ENCODE measurements at regions not wholly inside any gene's neighbourhood (a gene's known extent, or its start where the extent isn't known, plus 50 kb on each side); places are given as distances from the start of the nearest gene placed in this dataset.

GRCh38 chr5:161235569-161235968, 311.0 kb downstream of the GABRB2 start:
- H3K4me3 ChIP-seq, result no peak overlapping the region
- no peak overlapping the region for H3K27ac ChIP-seq

- H3K27ac ChIP-seq, result no peak overlapping the region
- no peak overlapping the region for H3K4me3 ChIP-seq
Observed at GRCh38 chr5:161233553-161233952, 313.0 kb downstream of the GABRB2 start.

GRCh38 chr5:161230221-161230620, 316.3 kb downstream of the GABRB2 start:
- no peak overlapping the region for H3K27ac ChIP-seq
- no peak overlapping the region for H3K4me3 ChIP-seq

- H3K4me3 ChIP-seq, result no peak overlapping the region
- H3K27ac ChIP-seq, result no peak overlapping the region
Observed at GRCh38 chr5:161219816-161220215, 326.7 kb downstream of the GABRB2 start.

- Histone ChIP-seq H3K4me3 (no peak overlapping the region), H3K27ac (no peak overlapping the region)
Observed at GRCh38 chr5:161216877-161217276, 329.6 kb downstream of the GABRB2 start.

- Histone ChIP-seq H3K4me3 (no peak overlapping the region), H3K27ac (no peak overlapping the region)
Observed at GRCh38 chr5:161212123-161212712, 334.3 kb downstream of the GABRB2 start.

- Histone ChIP-seq H3K27ac (no peak overlapping the region), H3K4me3 (no peak overlapping the region)
Observed at GRCh38 chr5:161201558-161201957, 345.0 kb downstream of the GABRB2 start.

- Histone ChIP-seq H3K27ac (no peak overlapping the region), H3K4me3 (no peak overlapping the region)
Observed at GRCh38 chr5:161190778-161191177, 338.8 kb upstream of the ATP10B start.

GRCh38 chr5:161190086-161190485, 338.1 kb upstream of the ATP10B start:
- Histone ChIP-seq H3K4me3 (no peak overlapping the region), H3K27ac (no peak overlapping the region)

- H3K4me3 ChIP-seq, result no peak overlapping the region
- no peak overlapping the region for H3K27ac ChIP-seq
Observed at GRCh38 chr5:161189452-161189851, 337.4 kb upstream of the ATP10B start.

- no peak overlapping the region for H3K27ac ChIP-seq
- H3K4me3 ChIP-seq, result no peak overlapping the region
Observed at GRCh38 chr5:161183559-161183958, 331.5 kb upstream of the ATP10B start.

- H3K4me3 ChIP-seq, result no peak overlapping the region
Observed at GRCh38 chr5:161176221-161176620, 324.2 kb upstream of the ATP10B start.

GRCh38 chr5:161169776-161170175, 317.8 kb upstream of the ATP10B start:
- H3K4me3 ChIP-seq, result no peak overlapping the region
- H3K27ac ChIP-seq, result no peak overlapping the region

More at GRCh38 chr5:161176221-161176620, 324.2 kb upstream of the ATP10B start:
- no peak overlapping the region for H3K27ac ChIP-seq

- H3K4me3 ChIP-seq, result no peak overlapping the region
- no peak overlapping the region for H3K27ac ChIP-seq
Observed at GRCh38 chr5:161167016-161167767, 315.2 kb upstream of the ATP10B start.

- Histone ChIP-seq H3K27ac (no peak overlapping the region), H3K4me3 (no peak overlapping the region)
Observed at GRCh38 chr5:161165998-161166660, 314.1 kb upstream of the ATP10B start.

GRCh38 chr5:161157925-161158324, 305.9 kb upstream of the ATP10B start:
- no peak overlapping the region for H3K27ac ChIP-seq
- no peak overlapping the region for H3K4me3 ChIP-seq

GRCh38 chr5:161155451-161155850, 303.4 kb upstream of the ATP10B start:
- no peak overlapping the region for H3K4me3 ChIP-seq
- no peak overlapping the region for H3K27ac ChIP-seq

- Histone ChIP-seq H3K27ac (no peak overlapping the region), H3K4me3 (no peak overlapping the region)
Observed at GRCh38 chr5:161152415-161152940, 300.5 kb upstream of the ATP10B start.

GRCh38 chr5:161150441-161150988, 298.5 kb upstream of the ATP10B start:
- Histone ChIP-seq H3K4me3 (no peak overlapping the region), H3K27ac (no peak overlapping the region)

- H3K4me3 ChIP-seq, result no peak overlapping the region
- H3K27ac ChIP-seq, result no peak overlapping the region
Observed at GRCh38 chr5:161149078-161149477, 297.1 kb upstream of the ATP10B start.

All from skin epidermis (tissue), 12 donors.